Activated CD8-positive, alpha-beta T cell treated with anti-CD3 and anti-CD28 coated beads for 36 hours (primary cell): ENCODE measurements at regions not wholly inside any gene's neighbourhood (a gene's known extent, or its start where the extent isn't known, plus 50 kb on each side); places are given as distances from the start of the nearest gene placed in this dataset.

Experiments
- ATAC-seq: fragments of 200-7000 bp; cut with Tn5 transposase; one replicate; pipeline ENCODE4 v1.10.0; 2021; ENCODE audit warnings: mild to moderate bottlenecking, moderate library complexity
- CTCF ChIA-PET: fragments of 350-600 bp; sonication (Branson Sonifier 250); formaldehyde crosslinking; loops from one replicate; lab custom pipeline; 2021; ENCODE audit warnings: antibody characterized with exemption; lab: Charles Lee
- POLR2A ChIA-PET: fragments of 350-600 bp; sonication (Branson Sonifier 250); formaldehyde crosslinking; loops from one replicate; lab custom pipeline; 2021; ENCODE audit warnings: antibody characterized with exemption; lab: Charles Lee
- DNase-seq: peaks from one replicate; pipeline ENCODE4 v3.0.0-alpha.2; 2020
- H3K27ac Mint-ChIP-seq: one replicate; pipeline ENCODE4 v1.8.0; 2021; ENCODE audit warnings: mild to moderate bottlenecking, mixed read lengths
- H3K27me3 Mint-ChIP-seq: one replicate; pipeline ENCODE4 v1.8.0; 2021; ENCODE audit warnings: mixed read lengths
- H3K36me3 Mint-ChIP-seq: one replicate; pipeline ENCODE4 v1.8.0; 2021; ENCODE audit warnings: low read depth, mixed read lengths
- H3K4me1 Mint-ChIP-seq: one replicate; pipeline ENCODE4 v1.8.0; 2021; ENCODE audit warnings: low read depth, mixed read lengths
- H3K4me3 Mint-ChIP-seq: one replicate; pipeline ENCODE4 v1.8.0; 2021; ENCODE audit warnings: mild to moderate bottlenecking, moderate library complexity, mixed read lengths
- H3K9me3 Mint-ChIP-seq: one replicate; pipeline ENCODE4 v1.8.0; 2021; ENCODE audit warnings: mixed read lengths
- CTCF ChIP-seq: fragments of 200-600 bp; IDR thresholded peaks from one replicate; pipeline ENCODE4 v1.8.0; 2022; ENCODE audit warnings: antibody characterized with exemption, mild to moderate bottlenecking
- intact Hi-C: fragments of 100-400 bp; cut with micrococcal nuclease; formaldehyde crosslinking; loops from one replicate; pipeline ENCODE4 v1.10.0; 2022

DNA sequence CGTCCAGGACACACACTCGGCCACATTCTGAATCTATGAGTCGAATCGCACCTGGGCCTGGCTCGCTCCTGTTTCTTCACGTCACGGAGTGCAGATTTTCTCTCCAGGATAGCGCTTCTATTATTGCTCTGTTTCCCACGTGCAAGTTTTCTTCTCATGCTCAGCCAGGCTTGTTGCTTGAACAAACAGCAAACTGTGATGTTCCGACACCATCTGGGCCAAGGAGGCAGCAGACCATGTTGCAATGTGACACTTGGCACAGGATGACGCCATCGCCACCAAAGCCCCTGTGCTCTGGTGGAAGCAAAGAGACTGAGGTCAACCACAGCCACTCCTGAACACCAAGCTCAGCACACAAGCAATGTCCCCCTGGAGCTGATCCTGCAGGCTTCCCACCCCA is 507.1 kb upstream of the ADARB2 start:
- TF ChIP-seq CTCF = no peak
- Mint-ChIP-seq H3K27ac (no peak overlapping the region), H3K4me3 (no peak overlapping the region), H3K36me3 (no peaks in the 10 kb centered on the region), H3K4me1 (no peaks in the 10 kb centered on the region), H3K9me3 (no peaks in the 10 kb centered on the region), H3K27me3 (no peaks in the 10 kb centered on the region)
- no peak for DNase-seq
- intact Hi-C loops = no loop called here
- ChIA-PET POLR2A (no interaction called here), CTCF (no interaction called here)
- no peak for ATAC-seq

GRCh38 chr10:2236876-2237275 is 499.6 kb upstream of the ADARB2 start:
- no peak for TF ChIP-seq CTCF
- H3K27ac Mint-ChIP-seq = no peak overlapping the region
- DNase-seq = no peak
- no peaks in the 10 kb centered on the region for H3K4me1 Mint-ChIP-seq
- ChIA-PET POLR2A (no interaction called here), CTCF (no interaction called here)
- H3K36me3 Mint-ChIP-seq = no peaks in the 10 kb centered on the region
- H3K27me3 Mint-ChIP-seq = no peaks in the 10 kb centered on the region
- no peak for ATAC-seq
- H3K9me3 Mint-ChIP-seq = no peaks in the 10 kb centered on the region
- no peak overlapping the region for H3K4me3 Mint-ChIP-seq
- intact Hi-C loops = no loop called here

DNA sequence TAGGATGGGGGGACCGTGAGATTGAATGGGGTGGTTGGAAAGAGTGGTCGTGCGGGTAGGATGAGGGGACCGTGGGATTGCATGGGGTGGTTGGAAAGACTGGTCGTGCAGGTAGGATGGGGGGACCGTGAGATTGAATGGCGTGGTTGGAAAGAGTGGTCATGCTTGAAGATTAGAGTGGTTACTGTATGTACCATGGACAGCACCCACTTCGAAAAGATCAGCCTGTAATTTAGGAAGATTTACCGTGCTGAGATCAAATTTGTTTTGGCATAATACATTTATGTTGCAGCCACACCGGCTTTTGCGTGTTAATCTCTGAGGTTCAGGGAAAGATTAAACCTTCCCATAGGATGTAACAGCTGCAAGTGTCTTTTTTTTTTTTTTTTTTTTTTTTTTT is 495.2 kb upstream of the ADARB2 start:
- Mint-ChIP-seq H3K27ac (no peak overlapping the region), H3K36me3 (no peaks in the 10 kb centered on the region), H3K9me3 (no peaks in the 10 kb centered on the region), H3K27me3 (no peaks in the 10 kb centered on the region), H3K4me1 (no peaks in the 10 kb centered on the region), H3K4me3 (no peak overlapping the region)
- POLR2A ChIA-PET = no interaction called here
- no peak for TF ChIP-seq CTCF
- intact Hi-C loops = no loop called here
- DNase-seq (no peak), ATAC-seq (no peak)
- CTCF ChIA-PET = no interaction called here

- H3K27me3 Mint-ChIP-seq = no peaks in the 10 kb centered on the region
- no peaks in the 10 kb centered on the region for H3K36me3 Mint-ChIP-seq
- no peak overlapping the region for H3K27ac Mint-ChIP-seq
- ChIA-PET CTCF (no interaction called here), POLR2A (no interaction called here)
- DNase-seq = no peak
- H3K4me3 Mint-ChIP-seq = no peak overlapping the region
- TF ChIP-seq CTCF = no peak
- H3K4me1 Mint-ChIP-seq = no peaks in the 10 kb centered on the region
- H3K9me3 Mint-ChIP-seq = no peaks in the 10 kb centered on the region
- ATAC-seq = no peak
- intact Hi-C loops = no loop called here
Measured at GRCh38 chr10:2230478-2230877, 493.2 kb upstream of the ADARB2 start.

DNA sequence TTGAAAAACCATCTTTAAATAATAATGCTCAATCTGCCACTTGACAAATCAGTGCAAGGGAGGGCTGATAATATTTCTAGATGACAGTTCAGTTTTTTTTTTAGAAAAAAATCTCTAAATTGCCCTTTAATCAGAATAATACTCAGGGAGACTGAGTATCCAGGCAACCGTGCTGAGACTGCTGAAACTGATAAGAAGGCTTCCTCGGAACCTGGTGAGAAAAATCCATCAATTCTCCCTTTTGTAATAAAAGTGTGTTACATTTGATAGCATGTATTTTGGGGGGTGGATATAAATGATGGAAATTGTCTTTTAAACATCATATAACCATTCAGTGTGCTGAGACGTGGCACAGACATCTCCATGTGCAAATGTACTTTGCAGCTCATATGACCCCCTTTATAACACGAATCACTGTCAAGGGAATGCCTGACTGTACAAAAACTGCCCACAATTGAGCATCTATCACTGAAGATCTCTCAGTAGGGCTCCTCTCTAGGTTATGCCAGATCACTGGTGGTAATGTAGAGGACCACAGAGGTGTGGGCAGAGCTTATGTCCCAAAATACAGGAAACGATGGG is 491.1 kb upstream of the ADARB2 start:
- no peaks in the 10 kb centered on the region for H3K27me3 Mint-ChIP-seq
- no peak for TF ChIP-seq CTCF
- intact Hi-C loops = no loop called here
- ATAC-seq (no peak), DNase-seq (no peak)
- no peaks in the 10 kb centered on the region for H3K4me1 Mint-ChIP-seq
- H3K9me3 Mint-ChIP-seq = no peaks in the 10 kb centered on the region
- H3K36me3 Mint-ChIP-seq = no peaks in the 10 kb centered on the region
- H3K4me3 Mint-ChIP-seq = no peak overlapping the region
- H3K27ac Mint-ChIP-seq = no peak overlapping the region
- ChIA-PET POLR2A (no interaction called here), CTCF (no interaction called here)
